MM.1S (cell line): ENCODE measurements at regions not wholly inside any gene's neighbourhood (a gene's known extent, or its start where the extent isn't known, plus 50 kb on each side); places are given as distances from the start of the nearest gene placed in this dataset.

Experiments used
- DNase-seq: peaks from one replicate; pipeline ENCODE4 v3.0.0-alpha.2; 2015
- H2AFZ ChIP-seq: fragments of 300-600 bp; sonication (generic); 2 replicates; pipeline ENCODE4 v1.6.0; 2016; ENCODE audit warnings: antibody characterized with exemption, low read length
- H3F3A ChIP-seq: fragments of 300-600 bp; sonication (generic); 2 replicates; pipeline ENCODE4 v1.6.1; 2016; ENCODE audit warnings: mild to moderate bottlenecking, antibody characterized with exemption, low read length, moderate library complexity, mixed read lengths; ENCODE audit not compliant: insufficient read depth
- H3K27ac ChIP-seq: fragments of 300-600 bp; sonication (generic); 2 replicates; pipeline ENCODE4 v1.5.1; 2016; ENCODE audit warnings: mild to moderate bottlenecking, low read length
- H3K27me3 ChIP-seq: fragments of 300-600 bp; sonication (generic); replicated peaks from 2 replicates; pipeline ENCODE4 v1.6.0; 2016; ENCODE audit warnings: low read length; ENCODE audit not compliant: insufficient read depth
- H3K36me3 ChIP-seq: fragments of 300-600 bp; sonication (generic); replicated peaks from 2 replicates; pipeline ENCODE4 v1.6.1; 2016; ENCODE audit warnings: mild to moderate bottlenecking, low read length, mixed read lengths; ENCODE audit not compliant: insufficient read depth
- H3K4me1 ChIP-seq: fragments of 300-600 bp; sonication (generic); 2 replicates; pipeline ENCODE4 v1.6.1; 2016; ENCODE audit warnings: low read length, mixed read lengths
- H3K4me2 ChIP-seq: fragments of 300-600 bp; sonication (generic); 2 replicates; pipeline ENCODE4 v1.6.0; 2016; ENCODE audit warnings: low read depth, low read length
- H3K4me3 ChIP-seq: fragments of 300-600 bp; sonication (generic); 2 replicates; pipeline ENCODE4 v1.5.1; 2016; ENCODE audit warnings: low read length, mixed read lengths
- H3K79me2 ChIP-seq: fragments of 300-600 bp; sonication (generic); 2 replicates; pipeline ENCODE4 v1.6.1; 2016; ENCODE audit warnings: mixed run types, low read length, mixed read lengths
- H3K9ac ChIP-seq: fragments of 300-600 bp; sonication (generic); 2 replicates; pipeline ENCODE4 v1.6.1; 2016; ENCODE audit warnings: low read length, mixed read lengths
- H3K9me2 ChIP-seq: fragments of 300-600 bp; sonication (generic); replicated peaks from 2 replicates; pipeline ENCODE4 v1.6.1; 2016; ENCODE audit warnings: mild to moderate bottlenecking, low read length, mixed read lengths; ENCODE audit not compliant: insufficient read depth
- H3K9me3 ChIP-seq: fragments of 300-600 bp; sonication (generic); replicated peaks from 2 replicates; pipeline ENCODE4 v1.6.1; 2016; ENCODE audit warnings: mild to moderate bottlenecking, low read length, mixed read lengths; ENCODE audit not compliant: insufficient read depth
- H4K20me1 ChIP-seq: fragments of 300-600 bp; sonication (generic); 2 replicates; pipeline ENCODE4 v1.6.1; 2016; ENCODE audit warnings: mild to moderate bottlenecking, low read length, moderate library complexity, mixed read lengths; ENCODE audit not compliant: insufficient read depth
- EZH2 ChIP-seq: fragments of 300-600 bp; sonication (generic); optimal IDR thresholded peaks from 2 replicates; pipeline ENCODE3; 2017; ENCODE audit warnings: low read depth, mild to moderate bottlenecking, antibody characterized with exemption, low read length, mixed read lengths
- EZH2phosphoT487 ChIP-seq: fragments of 300-600 bp; sonication (generic); IDR thresholded peaks from 2 replicates; pipeline ENCODE4 v1.6.1; 2018; ENCODE audit warnings: antibody characterized with exemption, low read length
- TF ChIP-seq, protein P1 (sequence below): fragments of 300-600 bp; sonication (generic); IDR thresholded peaks from 2 replicates; pipeline ENCODE4 v1.5.1; 2016; ENCODE audit warnings: antibody characterized with exemption, low read length, mixed read lengths

DNA sequence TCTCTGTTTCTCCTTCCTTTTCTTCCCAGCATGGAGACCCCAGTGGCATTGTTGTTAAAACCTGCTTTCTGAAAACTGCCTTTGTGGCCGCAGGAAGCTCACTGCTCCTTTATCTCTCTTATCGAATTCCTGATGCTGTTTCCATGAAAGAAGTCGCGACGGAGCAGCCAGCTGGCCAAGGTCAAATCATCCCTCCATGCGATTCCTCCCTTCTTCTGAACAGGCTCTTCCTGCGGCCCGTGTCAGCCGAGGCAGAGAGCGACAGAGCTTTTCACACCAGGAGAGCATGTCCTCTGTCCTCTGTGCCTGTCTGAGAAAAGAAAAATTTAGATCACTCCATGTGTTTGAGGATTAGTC, 242.1 kb upstream of the PITRM1 start:
- DNase-seq = no peak
- no peak for TF ChIP-seq EZH2
- TF ChIP-seq, protein P1, sequence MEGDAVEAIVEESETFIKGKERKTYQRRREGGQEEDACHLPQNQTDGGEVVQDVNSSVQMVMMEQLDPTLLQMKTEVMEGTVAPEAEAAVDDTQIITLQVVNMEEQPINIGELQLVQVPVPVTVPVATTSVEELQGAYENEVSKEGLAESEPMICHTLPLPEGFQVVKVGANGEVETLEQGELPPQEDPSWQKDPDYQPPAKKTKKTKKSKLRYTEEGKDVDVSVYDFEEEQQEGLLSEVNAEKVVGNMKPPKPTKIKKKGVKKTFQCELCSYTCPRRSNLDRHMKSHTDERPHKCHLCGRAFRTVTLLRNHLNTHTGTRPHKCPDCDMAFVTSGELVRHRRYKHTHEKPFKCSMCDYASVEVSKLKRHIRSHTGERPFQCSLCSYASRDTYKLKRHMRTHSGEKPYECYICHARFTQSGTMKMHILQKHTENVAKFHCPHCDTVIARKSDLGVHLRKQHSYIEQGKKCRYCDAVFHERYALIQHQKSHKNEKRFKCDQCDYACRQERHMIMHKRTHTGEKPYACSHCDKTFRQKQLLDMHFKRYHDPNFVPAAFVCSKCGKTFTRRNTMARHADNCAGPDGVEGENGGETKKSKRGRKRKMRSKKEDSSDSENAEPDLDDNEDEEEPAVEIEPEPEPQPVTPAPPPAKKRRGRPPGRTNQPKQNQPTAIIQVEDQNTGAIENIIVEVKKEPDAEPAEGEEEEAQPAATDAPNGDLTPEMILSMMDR = no peak
- TF ChIP-seq EZH2phosphoT487 = no peak
- no peaks in the 10 kb centered on the region for H3K27me3 ChIP-seq
- H3K27ac ChIP-seq = no peak overlapping the region
- H2AFZ ChIP-seq = no peak overlapping the region
- no peaks in the 10 kb centered on the region for H3K4me1 ChIP-seq
- no peaks in the 10 kb centered on the region for H3K79me2 ChIP-seq
- no peak overlapping the region for H3K4me3 ChIP-seq
- H3K9me3 ChIP-seq = no peaks in the 10 kb centered on the region
- H3K36me3 ChIP-seq = no peaks in the 10 kb centered on the region
- H3K9me2 ChIP-seq = no peaks in the 10 kb centered on the region
- no peak overlapping the region for H3K4me2 ChIP-seq
- H3K9ac ChIP-seq = no peak overlapping the region
- no peaks in the 10 kb centered on the region for H4K20me1 ChIP-seq
- no peaks in the 10 kb centered on the region for H3F3A ChIP-seq

DNA sequence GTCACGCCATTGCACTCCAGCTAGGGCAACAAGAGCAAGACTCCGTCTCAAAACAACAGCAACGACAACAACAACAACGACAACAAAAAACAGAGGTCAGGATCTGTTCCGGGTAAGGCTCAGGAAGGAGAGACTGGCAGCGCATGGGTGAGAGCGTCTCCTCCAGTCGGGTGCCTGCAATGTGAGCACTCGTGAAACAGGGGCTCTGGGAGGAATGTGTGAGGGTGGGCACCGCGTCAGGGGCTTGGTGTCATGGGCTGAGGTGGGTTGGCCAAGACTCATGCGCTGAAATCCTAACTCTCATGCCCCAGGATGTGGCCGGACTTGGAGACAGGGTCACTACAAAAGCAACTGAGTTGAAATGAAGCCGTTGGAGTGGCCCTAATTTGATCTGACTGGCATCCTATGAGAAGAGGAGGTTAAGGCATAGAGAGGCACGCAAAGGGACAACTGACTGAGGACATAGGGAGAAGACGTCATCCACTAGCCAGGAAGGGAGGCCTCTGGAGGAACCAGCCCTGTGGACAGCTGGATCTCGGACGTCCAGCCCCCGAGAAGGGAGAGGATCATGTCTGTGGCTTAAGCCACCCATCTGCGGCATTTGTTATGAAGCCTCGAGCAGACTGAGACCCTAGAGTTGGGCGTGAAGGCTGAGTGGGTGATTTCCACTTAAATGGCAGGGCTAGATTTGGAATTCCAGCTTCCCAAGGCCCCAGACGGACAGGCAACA, 241.5 kb upstream of the PITRM1 start:
- H4K20me1 ChIP-seq = no peaks in the 10 kb centered on the region
- no peaks in the 10 kb centered on the region for H3K27me3 ChIP-seq
- H3K4me3 ChIP-seq = no peak overlapping the region
- no peaks in the 10 kb centered on the region for H3K4me1 ChIP-seq
- no peak overlapping the region for H3K27ac ChIP-seq
- H3K9me2 ChIP-seq = no peaks in the 10 kb centered on the region
- H3K36me3 ChIP-seq = no peaks in the 10 kb centered on the region
- no peak for DNase-seq
- TF ChIP-seq EZH2 = no peak
- TF ChIP-seq, protein P1 = no peak
- TF ChIP-seq EZH2phosphoT487 = no peak
- no peaks in the 10 kb centered on the region for H3K79me2 ChIP-seq
- no peaks in the 10 kb centered on the region for H3F3A ChIP-seq
- no peaks in the 10 kb centered on the region for H3K9me3 ChIP-seq
- no peak overlapping the region for H3K9ac ChIP-seq
- no peak overlapping the region for H3K4me2 ChIP-seq
- H2AFZ ChIP-seq = no peak overlapping the region

DNA sequence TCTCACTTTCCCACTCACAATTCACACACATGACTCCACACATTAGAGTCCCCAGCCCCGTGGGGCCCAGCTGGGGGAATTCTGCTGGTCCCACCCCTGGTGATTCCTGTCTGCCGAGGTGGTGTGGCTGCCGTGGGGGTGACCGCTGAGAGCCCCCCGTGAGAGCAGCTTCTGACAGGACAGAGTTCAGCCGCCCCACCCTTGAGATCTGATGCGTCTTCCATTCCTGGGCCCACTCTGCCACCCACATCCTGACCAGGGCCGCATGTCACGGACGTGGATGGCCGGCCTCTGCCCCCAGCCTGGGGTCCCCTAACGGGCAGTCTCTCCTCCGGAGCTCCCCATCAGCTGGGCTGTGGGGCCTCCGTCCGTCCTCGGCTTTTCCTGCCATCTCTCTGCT, 240.1 kb upstream of the PITRM1 start:
- Histone ChIP-seq H3K9me2 (no peaks in the 10 kb centered on the region), H3K9me3 (no peaks in the 10 kb centered on the region), H3K79me2 (no peaks in the 10 kb centered on the region), H3K27ac (no peak overlapping the region), H2AFZ (no peak overlapping the region), H3K36me3 (no peaks in the 10 kb centered on the region), H3K9ac (no peak overlapping the region), H3F3A (no peaks in the 10 kb centered on the region), H3K4me1 (no peaks in the 10 kb centered on the region), H3K4me2 (no peak overlapping the region), H3K4me3 (no peak overlapping the region), H4K20me1 (no peaks in the 10 kb centered on the region), H3K27me3 (no peaks in the 10 kb centered on the region)
- TF ChIP-seq, protein P1 = no peak
- TF ChIP-seq EZH2phosphoT487 = no peak
- no peak for TF ChIP-seq EZH2
- no peak for DNase-seq
